ENCODE measurements at regions not wholly inside any gene's neighbourhood (a gene's known extent, or its start where the extent isn't known, plus 50 kb on each side); places are given as distances from the start of the nearest gene placed in this dataset.

DNA sequence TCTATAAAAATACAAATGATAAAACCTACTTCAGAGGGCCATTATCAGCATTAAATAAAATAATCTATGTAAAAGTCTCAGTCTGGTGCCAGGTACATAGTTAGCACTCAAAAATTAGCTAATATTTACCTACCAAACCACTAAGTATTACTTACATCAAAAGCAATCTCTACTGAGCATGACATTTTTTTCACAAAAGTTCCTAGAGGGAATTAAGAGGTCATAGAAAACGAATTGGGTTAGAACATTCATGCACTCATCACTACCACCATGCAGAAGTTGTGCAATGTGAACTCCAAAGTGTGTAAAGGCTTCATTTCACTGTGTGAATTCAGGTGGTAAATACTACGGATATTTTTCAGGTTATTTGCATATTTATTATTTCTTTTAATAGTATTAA is 209.5 kb upstream of the FGF13 start:
- no peak for TF ChIP-seq CTCF (IDR thresholded peaks at IDR 0.05 in 2 of 3, conservative IDR thresholded peaks at IDR 0.05 in 1 of 3; ENCODE audit: borderline replicate concordance in 1 of 3, insufficient read depth in 1 of 3, low read depth in 2 of 3, low read length in 2 of 3)
- TF ChIP-seq POLR2AphosphoS5 (IDR thresholded peaks at IDR 0.05; ENCODE audit: low read depth, low read length) = no peak
- TF ChIP-seq, protein P1, sequence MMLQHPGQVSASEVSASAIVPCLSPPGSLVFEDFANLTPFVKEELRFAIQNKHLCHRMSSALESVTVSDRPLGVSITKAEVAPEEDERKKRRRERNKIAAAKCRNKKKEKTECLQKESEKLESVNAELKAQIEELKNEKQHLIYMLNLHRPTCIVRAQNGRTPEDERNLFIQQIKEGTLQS (IDR thresholded peaks at IDR 0.05) = no peak
- TF ChIP-seq RAD21 (IDR thresholded peaks at IDR 0.05; ENCODE audit: low read depth) = no peak
- no peak for TF ChIP-seq POLR2A (IDR thresholded peaks at IDR 0.05; ENCODE audit: borderline replicate concordance, extremely low read depth, insufficient read depth, insufficient read length)
- TF ChIP-seq YY1 (IDR thresholded peaks at IDR 0.05; ENCODE audit: extremely low read depth, insufficient replicate concordance, low read depth, low read length) = no peak
- TF ChIP-seq ELF1 (IDR thresholded peaks at IDR 0.05; ENCODE audit: borderline replicate concordance, low read depth) = no peak
- no peak for TF ChIP-seq REST (IDR thresholded peaks at IDR 0.05; ENCODE audit: low read depth)
- TF ChIP-seq, protein P2, sequence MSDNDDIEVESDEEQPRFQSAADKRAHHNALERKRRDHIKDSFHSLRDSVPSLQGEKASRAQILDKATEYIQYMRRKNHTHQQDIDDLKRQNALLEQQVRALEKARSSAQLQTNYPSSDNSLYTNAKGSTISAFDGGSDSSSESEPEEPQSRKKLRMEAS (IDR thresholded peaks at IDR 0.05) = no peak
- TF ChIP-seq EGR1 (IDR thresholded peaks at IDR 0.05; ENCODE audit: low read depth) = no peak
- TF ChIP-seq SP1 (IDR thresholded peaks at IDR 0.05; ENCODE audit: low read depth) = no peak
- TF ChIP-seq EZH2 (IDR thresholded peaks at IDR 0.05) = no peak

All from HCT116 (cell line).